K562 (cell line): ENCODE measurements at regions not wholly inside any gene's neighbourhood (a gene's known extent, or its start where the extent isn't known, plus 50 kb on each side); places are given as distances from the start of the nearest gene placed in this dataset.

Source experiments
- CTCF ChIP-seq, 3 experiments: IDR thresholded peaks in 2 of 3; conservative IDR thresholded peaks in 1 of 3; 2 replicates each; pipeline ENCODE4 v1.5.1; 2011 to 2012; ENCODE audit warnings: low read length in 3 of 3, mild to moderate bottlenecking in 3 of 3, control low read depth in 2 of 3, improper control_type of control experiment in 1 of 3, inconsistent platforms in 1 of 3, low read depth in 1 of 3, mixed read lengths in 1 of 3, moderate library complexity in 1 of 3; ENCODE audit not compliant: insufficient read depth in 2 of 3
- ETV6 ChIP-seq, 3 experiments: fragments of 150-350 bp in 1 of 3; sonication (generic) in 1 of 3; formaldehyde crosslinking in 1 of 3; IDR thresholded peaks; 2 replicates each; pipeline versions ENCODE4 v1.6.1 to v1.8.0; 2014 to 2022; ENCODE audit warnings: borderline replicate concordance in 2 of 3, low read depth in 2 of 3, antibody characterized with exemption in 1 of 3, low read length in 1 of 3, mild to moderate bottlenecking in 1 of 3, missing genetic modification reagents in 1 of 3
- FOXP1 ChIP-seq: sonication (generic); formaldehyde crosslinking; IDR thresholded peaks from 2 replicates; pipeline ENCODE4 v1.8.0; 2022; ENCODE audit warnings: mild to moderate bottlenecking, missing genetic modification reagents
- GATA2 ChIP-seq: sonication (generic); formaldehyde crosslinking; IDR thresholded peaks from 2 replicates; pipeline ENCODE4 v1.4.0; 2020; ENCODE audit warnings: mild to moderate bottlenecking, missing genetic modification reagents
- KDM1A ChIP-seq, 2 experiments: fragments of 450-650 bp; IDR thresholded peaks; 2 replicates each; pipeline ENCODE4 v1.6.1; 2016; ENCODE audit warnings: mild to moderate bottlenecking in 2 of 2
- NCOA4 ChIP-seq: fragments of 450-650 bp; IDR thresholded peaks from 2 replicates; pipeline ENCODE4 v1.6.1; 2018; ENCODE audit warnings: mild to moderate bottlenecking; ENCODE audit not compliant: partially characterized antibody
- PKNOX1 ChIP-seq: fragments of 450-650 bp; IDR thresholded peaks from 2 replicates; pipeline ENCODE4 v1.6.1; 2016
- SPI1 ChIP-seq: IDR thresholded peaks from 2 replicates; pipeline ENCODE4 v1.6.1; 2011; ENCODE audit warnings: low read depth, low read length, control low read depth, borderline replicate concordance

GRCh38 chr2:56456791-56457190 lies 273.0 kb downstream of the CCDC85A start:
- no peak for TF ChIP-seq GATA2 (CRISPR knock-in tag)
- no peak for TF ChIP-seq KDM1A (IDR thresholded peaks at IDR 0.05)
- no peak for TF ChIP-seq SPI1
- no peak for TF ChIP-seq PKNOX1
- TF ChIP-seq CTCF (IDR thresholded peaks at IDR 0.05 in 2 of 3, conservative IDR thresholded peaks at IDR 0.05 in 1 of 3; ENCODE audit: insufficient read depth in 2 of 3, low read depth in 1 of 3, low read length in 3 of 3): no peak
- no peak for TF ChIP-seq FOXP1 (CRISPR knock-in tag)
- TF ChIP-seq ETV6 (IDR thresholded peaks at IDR 0.05; ENCODE audit: borderline replicate concordance in 1 of 2, low read depth in 2 of 2, low read length in 1 of 2): no peak
- no peak for TF ChIP-seq ETV6 (CRISPR knock-in tag; IDR thresholded peaks at IDR 0.05; ENCODE audit: borderline replicate concordance)
- TF ChIP-seq NCOA4: no peak
